ENCODE measurements at regions not wholly inside any gene's neighbourhood (a gene's known extent, or its start where the extent isn't known, plus 50 kb on each side); places are given as distances from the start of the nearest gene placed in this dataset.

DNA sequence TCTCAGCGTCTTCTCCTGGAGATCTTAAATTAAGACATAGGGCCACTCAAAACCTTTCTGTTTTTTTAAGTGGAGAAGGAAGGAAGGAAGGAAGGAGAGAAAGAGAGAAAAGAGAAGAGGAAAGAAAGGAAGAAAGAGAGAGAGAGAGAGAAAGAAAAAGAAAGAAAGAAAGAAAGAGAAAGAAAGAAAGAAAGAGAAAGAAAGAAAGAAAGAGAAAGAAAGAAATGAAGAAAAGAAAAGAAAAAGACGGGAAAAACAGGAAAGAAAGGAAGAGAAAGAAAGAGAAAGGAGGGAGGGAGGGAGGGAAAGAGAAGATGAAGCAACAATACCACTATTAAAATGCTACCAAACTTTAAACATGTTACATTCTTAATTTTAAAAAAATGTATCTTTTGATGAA, 336.5 kb upstream of the ARID1B start:
- TF ChIP-seq, protein P1, sequence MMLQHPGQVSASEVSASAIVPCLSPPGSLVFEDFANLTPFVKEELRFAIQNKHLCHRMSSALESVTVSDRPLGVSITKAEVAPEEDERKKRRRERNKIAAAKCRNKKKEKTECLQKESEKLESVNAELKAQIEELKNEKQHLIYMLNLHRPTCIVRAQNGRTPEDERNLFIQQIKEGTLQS (IDR thresholded peaks at IDR 0.05) = no peak
- TF ChIP-seq EZH2 (IDR thresholded peaks at IDR 0.05) = no peak
- TF ChIP-seq YY1 (IDR thresholded peaks at IDR 0.05; ENCODE audit: extremely low read depth, insufficient replicate concordance, low read depth, low read length) = no peak
- TF ChIP-seq, protein P2, sequence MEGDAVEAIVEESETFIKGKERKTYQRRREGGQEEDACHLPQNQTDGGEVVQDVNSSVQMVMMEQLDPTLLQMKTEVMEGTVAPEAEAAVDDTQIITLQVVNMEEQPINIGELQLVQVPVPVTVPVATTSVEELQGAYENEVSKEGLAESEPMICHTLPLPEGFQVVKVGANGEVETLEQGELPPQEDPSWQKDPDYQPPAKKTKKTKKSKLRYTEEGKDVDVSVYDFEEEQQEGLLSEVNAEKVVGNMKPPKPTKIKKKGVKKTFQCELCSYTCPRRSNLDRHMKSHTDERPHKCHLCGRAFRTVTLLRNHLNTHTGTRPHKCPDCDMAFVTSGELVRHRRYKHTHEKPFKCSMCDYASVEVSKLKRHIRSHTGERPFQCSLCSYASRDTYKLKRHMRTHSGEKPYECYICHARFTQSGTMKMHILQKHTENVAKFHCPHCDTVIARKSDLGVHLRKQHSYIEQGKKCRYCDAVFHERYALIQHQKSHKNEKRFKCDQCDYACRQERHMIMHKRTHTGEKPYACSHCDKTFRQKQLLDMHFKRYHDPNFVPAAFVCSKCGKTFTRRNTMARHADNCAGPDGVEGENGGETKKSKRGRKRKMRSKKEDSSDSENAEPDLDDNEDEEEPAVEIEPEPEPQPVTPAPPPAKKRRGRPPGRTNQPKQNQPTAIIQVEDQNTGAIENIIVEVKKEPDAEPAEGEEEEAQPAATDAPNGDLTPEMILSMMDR (IDR thresholded peaks at IDR 0.05 in 2 of 3, conservative IDR thresholded peaks at IDR 0.05 in 1 of 3; ENCODE audit: borderline replicate concordance in 1 of 3, insufficient read depth in 1 of 3, low read depth in 2 of 3, low read length in 2 of 3) = no peak
- no peak for TF ChIP-seq POLR2AphosphoS5 (IDR thresholded peaks at IDR 0.05; ENCODE audit: low read depth, low read length)
- TF ChIP-seq POLR2A (IDR thresholded peaks at IDR 0.05; ENCODE audit: borderline replicate concordance, extremely low read depth, insufficient read depth, insufficient read length) = no peak
- TF ChIP-seq EZH2phosphoT487 (IDR thresholded peaks at IDR 0.05; ENCODE audit: borderline replicate concordance) = no peak
- TF ChIP-seq FOSL1 (IDR thresholded peaks at IDR 0.05; ENCODE audit: low read depth) = no peak
- no peak for TF ChIP-seq SIN3A (IDR thresholded peaks at IDR 0.05; ENCODE audit: low read depth)
